Suprapubic skin (tissue), 4 donors: ENCODE measurements at regions not wholly inside any gene's neighbourhood (a gene's known extent, or its start where the extent isn't known, plus 50 kb on each side); places are given as distances from the start of the nearest gene placed in this dataset.

Experiments
- EP300 ChIP-seq: sonication (generic); formaldehyde crosslinking; IDR thresholded peaks from one replicate; pipeline ENCODE4 v1.6.1; 2017; ENCODE audit warnings: antibody characterized with exemption
- POLR2A ChIP-seq, 2 donors: fragments of 450-650 bp; IDR thresholded peaks; one replicate each; pipeline ENCODE4 v1.6.1; 2017; ENCODE audit warnings: antibody characterized with exemption in 2 of 2, mild to moderate bottlenecking in 2 of 2, moderate library complexity in 2 of 2
- POLR2AphosphoS5 ChIP-seq, 3 donors: sonication (generic); formaldehyde crosslinking; IDR thresholded peaks; one replicate each; pipeline ENCODE4 v1.6.1; 2017; ENCODE audit warnings: antibody characterized with exemption in 3 of 3
- TF ChIP-seq, protein P1 (sequence below), 2 donors: fragments of 200-600 bp in 1 of 2; fragments of 450-650 bp in 1 of 2; sonication (generic) in 1 of 2; IDR thresholded peaks; one replicate each; pipeline ENCODE4 v1.5.1; 2016 to 2019; ENCODE audit warnings: antibody characterized with exemption in 2 of 2, mild to moderate bottlenecking in 1 of 2, moderate library complexity in 1 of 2

DNA sequence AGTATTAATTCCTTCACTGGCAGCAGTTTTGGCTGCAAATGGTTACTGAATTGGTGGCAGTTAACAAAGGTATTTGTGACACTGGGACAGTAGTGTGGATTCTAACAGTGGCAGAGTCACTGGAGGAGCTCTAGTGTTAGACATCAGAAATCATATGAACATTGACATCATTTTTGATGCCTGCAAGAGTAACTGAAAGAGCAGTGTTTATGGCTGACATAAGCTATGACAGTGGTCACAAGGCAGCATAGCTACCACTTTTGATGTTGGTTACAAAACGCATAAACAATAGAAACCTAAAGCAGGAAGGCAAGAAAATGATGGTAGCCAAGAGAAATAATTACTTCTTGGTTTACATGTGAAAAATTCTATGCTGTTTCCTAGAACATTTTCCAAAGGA, 326.7 kb upstream of the MAN1A1 start:
- TF ChIP-seq, protein P1, sequence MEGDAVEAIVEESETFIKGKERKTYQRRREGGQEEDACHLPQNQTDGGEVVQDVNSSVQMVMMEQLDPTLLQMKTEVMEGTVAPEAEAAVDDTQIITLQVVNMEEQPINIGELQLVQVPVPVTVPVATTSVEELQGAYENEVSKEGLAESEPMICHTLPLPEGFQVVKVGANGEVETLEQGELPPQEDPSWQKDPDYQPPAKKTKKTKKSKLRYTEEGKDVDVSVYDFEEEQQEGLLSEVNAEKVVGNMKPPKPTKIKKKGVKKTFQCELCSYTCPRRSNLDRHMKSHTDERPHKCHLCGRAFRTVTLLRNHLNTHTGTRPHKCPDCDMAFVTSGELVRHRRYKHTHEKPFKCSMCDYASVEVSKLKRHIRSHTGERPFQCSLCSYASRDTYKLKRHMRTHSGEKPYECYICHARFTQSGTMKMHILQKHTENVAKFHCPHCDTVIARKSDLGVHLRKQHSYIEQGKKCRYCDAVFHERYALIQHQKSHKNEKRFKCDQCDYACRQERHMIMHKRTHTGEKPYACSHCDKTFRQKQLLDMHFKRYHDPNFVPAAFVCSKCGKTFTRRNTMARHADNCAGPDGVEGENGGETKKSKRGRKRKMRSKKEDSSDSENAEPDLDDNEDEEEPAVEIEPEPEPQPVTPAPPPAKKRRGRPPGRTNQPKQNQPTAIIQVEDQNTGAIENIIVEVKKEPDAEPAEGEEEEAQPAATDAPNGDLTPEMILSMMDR (IDR thresholded peaks at IDR 0.05): no peak
- no peak for TF ChIP-seq EP300
- no peak for TF ChIP-seq POLR2A (IDR thresholded peaks at IDR 0.05)
- TF ChIP-seq POLR2AphosphoS5 (IDR thresholded peaks at IDR 0.05): no peak
